HG02798 (cell line): ENCODE measurements at regions not wholly inside any gene's neighbourhood (a gene's known extent, or its start where the extent isn't known, plus 50 kb on each side); places are given as distances from the start of the nearest gene placed in this dataset.
"Not testable (repeated sequence)": the region's sequence is repeated elsewhere in the genome, so short reads cannot be mapped to it uniquely, and the experiment has no call there.

Experiments used
- ATAC-seq: cut with Tn5 transposase; IDR thresholded peaks from one replicate; pipeline ENCODE4 v1.9.1; 2021; ENCODE audit warnings: mild to moderate bottlenecking; ENCODE audit not compliant: unreplicated experiment, poor library complexity

- no peak for ATAC-seq
These were observed 226.8 kb downstream of the SKIDA1 start for GRCh38 chr10:21298701-21299100.

GRCh38 chr10:21297603-21298383, 227.7 kb downstream of the SKIDA1 start:
- ATAC-seq: no peak

- ATAC-seq: no peak
These were observed 228.7 kb downstream of the SKIDA1 start for GRCh38 chr10:21296575-21297355.

GRCh38 chr10:21293518-21294356, 231.7 kb downstream of the SKIDA1 start:
- no peak for ATAC-seq

- ATAC-seq: no peak
These were observed 232.5 kb downstream of the SKIDA1 start for GRCh38 chr10:21292763-21293517.

- no peak for ATAC-seq
These were observed 234.9 kb downstream of the SKIDA1 start for GRCh38 chr10:21290499-21291160.

GRCh38 chr10:21289961-21290360, 235.5 kb downstream of the SKIDA1 start:
- ATAC-seq: no peak

- no peak for ATAC-seq
These were observed 236.2 kb downstream of the SKIDA1 start for GRCh38 chr10:21289271-21289670.

GRCh38 chr10:21285742-21286331, 239.6 kb downstream of the SKIDA1 start:
- no peak for ATAC-seq

- no peak for ATAC-seq
These were observed 240.3 kb downstream of the SKIDA1 start for GRCh38 chr10:21285207-21285606.

- no peak for ATAC-seq
These were observed 241.2 kb downstream of the SKIDA1 start for GRCh38 chr10:21284301-21284700.

- ATAC-seq: not testable (repeated sequence)
These were observed 242.4 kb downstream of the SKIDA1 start for GRCh38 chr10:21283053-21283452.

- ATAC-seq: no peak
These were observed 243.6 kb downstream of the SKIDA1 start for GRCh38 chr10:21281765-21282484.

- no peak for ATAC-seq
These were observed 244.4 kb downstream of the SKIDA1 start for GRCh38 chr10:21280971-21281572.

GRCh38 chr10:21280037-21280436, 245.4 kb downstream of the SKIDA1 start:
- no peak for ATAC-seq

- ATAC-seq: no peak
These were observed 246.3 kb downstream of the SKIDA1 start for GRCh38 chr10:21279217-21279575.

GRCh38 chr10:21278491-21279216, 246.8 kb downstream of the SKIDA1 start:
- peak; percentile 84 for ATAC-seq
